GM08714 (cell line): ENCODE measurements at regions not wholly inside any gene's neighbourhood (a gene's known extent, or its start where the extent isn't known, plus 50 kb on each side); places are given as distances from the start of the nearest gene placed in this dataset.
"Not testable (repeated sequence)": the region's sequence is repeated elsewhere in the genome, so short reads cannot be mapped to it uniquely, and the experiment has no call there.

Source experiments
- H3K4me3 ChIP-seq: fragments of 200-500 bp; sonication (Bioruptor generic); 2 replicates; pipeline ENCODE4 v1.5.1; 2014; ENCODE audit warnings: mild to moderate bottlenecking, low read length, inconsistent platforms
- ZNF274 ChIP-seq: IDR thresholded peaks from 2 replicates; pipeline ENCODE4 v1.6.1; 2012; ENCODE audit warnings: mild to moderate bottlenecking, low read depth, low read length

GRCh38 chr5:125226825-125227224, 480.4 kb upstream of the ZNF608 start:
- no peak for TF ChIP-seq ZNF274
- no peak overlapping the region for H3K4me3 ChIP-seq

DNA sequence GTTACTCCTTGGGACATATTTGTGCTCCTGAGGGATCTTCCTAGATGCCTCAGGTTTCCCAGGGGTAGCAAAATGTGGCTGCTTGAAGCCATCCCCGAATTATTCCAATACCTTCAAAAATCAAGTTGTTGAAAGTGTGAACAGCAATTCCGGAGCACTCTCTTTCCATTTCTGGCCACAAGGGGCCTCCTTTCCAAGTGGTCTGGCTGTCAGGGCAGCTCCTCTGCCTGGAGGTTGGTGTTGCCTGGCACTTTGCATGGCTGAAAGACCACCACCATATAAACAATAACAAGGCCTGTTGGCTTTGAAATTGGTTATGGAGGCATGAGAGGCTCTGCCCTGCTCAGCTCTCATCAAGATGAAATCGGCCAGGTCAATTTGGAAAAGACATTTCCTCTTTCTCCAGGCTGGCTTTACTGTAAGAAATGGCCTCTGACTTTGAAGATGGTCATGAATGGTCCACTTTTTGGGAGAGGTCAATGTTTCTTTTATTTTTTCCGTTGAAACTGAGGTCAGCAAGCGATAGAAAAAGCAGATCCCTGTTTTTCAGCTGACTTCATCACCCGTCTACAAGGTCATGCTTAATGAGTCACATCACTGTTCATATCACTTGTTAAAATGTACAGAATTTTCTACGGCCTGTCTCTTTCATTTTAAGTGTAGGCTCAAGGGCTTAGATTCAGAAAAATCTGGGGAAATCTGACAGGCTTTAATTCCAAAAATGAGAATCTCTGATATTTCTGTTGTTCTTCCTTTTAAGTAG, 481.1 kb upstream of the ZNF608 start:
- TF ChIP-seq ZNF274: no peak
- H3K4me3 ChIP-seq: no peak overlapping the region

DNA sequence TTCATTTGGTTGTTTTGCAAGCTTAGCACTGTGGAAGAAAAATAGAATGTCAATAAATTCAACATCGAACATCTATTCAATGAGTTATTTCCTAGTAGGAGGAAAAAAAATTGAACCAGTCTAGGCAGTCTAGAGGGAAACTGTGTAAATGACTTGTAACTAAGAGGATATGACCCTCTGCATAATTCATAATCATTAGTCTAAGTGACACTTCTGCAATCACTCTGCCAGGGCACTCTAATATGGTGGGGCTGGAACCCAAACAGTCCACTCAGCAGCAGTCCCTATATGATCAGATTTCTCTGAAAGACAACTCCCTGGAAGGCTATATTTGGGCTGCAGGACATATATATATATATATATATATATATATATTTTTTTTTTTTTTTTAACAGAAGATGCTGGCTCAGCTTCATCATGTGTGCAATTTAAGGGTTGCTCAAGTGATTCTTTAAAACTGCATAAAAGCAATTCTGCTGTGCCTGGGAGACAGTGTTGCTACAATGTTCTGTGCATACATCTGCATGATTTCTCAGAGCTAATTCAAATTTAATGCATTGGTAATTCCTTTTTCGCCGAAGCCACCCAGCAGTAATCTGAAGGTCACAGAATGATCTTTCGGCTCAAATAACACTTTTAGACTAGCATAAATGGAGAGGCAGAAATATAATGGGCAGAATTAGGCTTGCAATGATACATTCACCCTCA, 482.1 kb upstream of the ZNF608 start:
- no peak for TF ChIP-seq ZNF274
- no peak overlapping the region for H3K4me3 ChIP-seq

DNA sequence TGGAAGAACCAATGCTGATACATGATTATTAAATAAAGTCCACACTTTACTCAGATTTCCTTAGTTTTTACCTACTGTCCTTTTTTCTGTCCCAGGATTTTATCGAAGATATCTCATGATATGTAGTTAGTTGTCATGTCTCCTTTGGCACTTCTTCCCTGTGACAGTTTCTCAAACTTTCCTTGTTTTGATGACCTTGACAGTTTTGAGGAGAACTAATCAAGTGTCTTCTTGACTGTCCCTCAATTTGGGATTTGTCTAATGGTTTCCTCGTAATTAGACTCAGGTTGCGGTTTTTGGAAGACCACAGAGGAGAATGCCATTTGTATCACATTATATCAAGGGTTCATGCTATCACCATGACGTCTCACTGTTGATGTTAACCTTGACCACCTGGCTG, 483.1 kb upstream of the ZNF608 start:
- TF ChIP-seq ZNF274: no peak
- H3K4me3 ChIP-seq: no peak overlapping the region

DNA sequence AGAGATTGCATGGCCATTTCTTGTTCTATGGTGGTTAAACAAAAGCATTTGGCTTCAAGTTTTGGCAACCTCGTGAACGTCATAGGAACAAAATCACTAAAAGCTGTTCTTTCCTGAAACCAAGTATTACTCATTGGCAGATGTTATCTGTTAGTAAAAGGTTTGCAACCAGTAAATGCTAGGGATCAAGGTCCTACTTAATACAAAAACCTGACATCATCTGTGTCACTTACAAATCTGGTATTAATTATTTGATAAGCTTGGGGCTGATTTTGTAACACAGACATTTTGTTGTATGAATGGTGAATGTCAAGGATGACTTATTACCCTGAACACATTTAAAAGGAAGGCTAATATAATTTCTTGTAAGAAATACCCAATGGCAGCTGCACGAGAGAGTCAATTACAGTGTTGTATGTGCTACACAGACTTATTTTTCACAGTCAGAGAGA, 486.4 kb upstream of the ZNF608 start:
- no peak overlapping the region for H3K4me3 ChIP-seq
- no peak for TF ChIP-seq ZNF274

GRCh38 chr5:125233944-125234343, 487.5 kb upstream of the ZNF608 start:
- H3K4me3 ChIP-seq: no peak overlapping the region
- TF ChIP-seq ZNF274: no peak

GRCh38 chr5:125236007-125236406, 489.6 kb upstream of the ZNF608 start:
- TF ChIP-seq ZNF274: no peak
- H3K4me3 ChIP-seq: no peak overlapping the region

DNA sequence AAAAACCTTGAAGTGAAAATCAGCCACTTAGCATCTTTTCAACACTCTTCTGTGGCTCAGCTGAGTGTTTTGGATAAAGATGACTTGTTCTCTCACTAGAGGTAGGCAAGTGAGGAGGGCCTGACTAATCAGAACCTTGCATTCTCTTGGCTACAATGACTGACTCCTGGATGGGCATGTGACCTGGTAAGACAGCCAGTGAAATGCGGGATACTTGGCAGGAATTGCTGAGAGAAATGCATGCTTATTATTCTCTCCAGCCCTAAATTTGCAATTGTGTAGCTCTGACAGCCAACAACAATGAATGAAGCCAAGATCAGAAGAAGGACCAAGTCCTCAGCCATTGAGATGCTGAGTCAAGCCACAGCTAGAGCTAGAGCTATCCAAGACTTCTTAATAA, 490.5 kb upstream of the ZNF608 start:
- TF ChIP-seq ZNF274: no peak
- H3K4me3 ChIP-seq: no peak overlapping the region

GRCh38 chr5:125244531-125244930, 498.1 kb upstream of the ZNF608 start:
- no peak for TF ChIP-seq ZNF274
- H3K4me3 ChIP-seq: no peak overlapping the region

GRCh38 chr5:125245216-125245615, 498.8 kb upstream of the ZNF608 start:
- H3K4me3 ChIP-seq: no peak overlapping the region
- TF ChIP-seq ZNF274: no peak

GRCh38 chr5:125249400-125249799, 503.0 kb upstream of the ZNF608 start:
- no peak overlapping the region for H3K4me3 ChIP-seq
- no peak for TF ChIP-seq ZNF274

DNA sequence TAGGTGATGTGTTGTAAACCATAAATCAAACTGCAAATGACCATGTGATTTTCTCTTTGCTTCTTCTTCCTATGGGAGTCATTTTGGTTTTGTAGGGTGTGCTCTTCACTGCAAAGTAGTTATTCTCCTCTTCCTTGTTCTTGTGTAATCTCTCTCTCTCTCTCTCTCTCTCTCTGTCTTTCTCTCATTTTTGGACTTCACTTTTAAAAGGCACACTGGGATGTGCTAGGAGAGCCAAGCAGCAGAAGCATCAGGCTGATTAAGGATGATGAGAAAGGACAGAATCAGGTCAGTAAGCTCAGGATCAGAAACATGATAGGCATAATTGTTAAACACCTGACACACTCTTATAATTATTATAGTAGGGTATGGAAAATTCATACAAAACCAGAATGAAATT, 505.3 kb upstream of the ZNF608 start:
- no peak for TF ChIP-seq ZNF274
- H3K4me3 ChIP-seq: no peak overlapping the region

- H3K4me3 ChIP-seq: not testable (repeated sequence)
Measured at GRCh38 chr5:125253634-125254033, 507.2 kb upstream of the ZNF608 start.

- no peak for TF ChIP-seq ZNF274
- no peak overlapping the region for H3K4me3 ChIP-seq
Measured at GRCh38 chr5:125254267-125254666, 507.8 kb upstream of the ZNF608 start.

GRCh38 chr5:125256296-125256695, 509.9 kb upstream of the ZNF608 start:
- H3K4me3 ChIP-seq: no peak overlapping the region
- no peak for TF ChIP-seq ZNF274
